HG03045 (cell line): ENCODE measurements at regions not wholly inside any gene's neighbourhood (a gene's known extent, or its start where the extent isn't known, plus 50 kb on each side); places are given as distances from the start of the nearest gene placed in this dataset.
A peak's percentile ranks its signal among the peaks of the same experiment; 100 is the strongest.

ENCODE experiments used
- ATAC-seq: cut with Tn5 transposase; IDR thresholded peaks from one replicate; pipeline ENCODE4 v1.9.1; 2021; ENCODE audit warnings: mild to moderate bottlenecking, moderate library complexity; ENCODE audit not compliant: unreplicated experiment

DNA sequence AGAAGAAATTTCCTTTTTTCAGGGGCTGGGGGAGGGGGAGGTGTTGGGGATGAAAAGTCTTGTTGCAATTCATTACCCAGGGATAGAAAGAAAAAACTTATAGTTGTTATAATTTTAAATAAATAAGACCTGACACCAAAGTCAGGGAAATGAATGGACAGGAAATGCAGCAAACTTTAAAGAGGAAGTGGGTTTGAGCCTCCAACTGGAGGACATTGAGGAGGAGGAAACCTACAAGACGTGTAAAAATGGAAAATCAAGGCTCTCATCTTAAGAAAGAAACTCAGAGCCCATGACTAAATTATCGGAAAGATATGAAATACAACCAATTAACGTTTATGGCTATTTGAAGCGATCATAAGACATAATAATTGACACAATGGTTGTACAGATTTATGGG lies 54.4 kb downstream of the NIBAN1 start:
- no peak for ATAC-seq

DNA sequence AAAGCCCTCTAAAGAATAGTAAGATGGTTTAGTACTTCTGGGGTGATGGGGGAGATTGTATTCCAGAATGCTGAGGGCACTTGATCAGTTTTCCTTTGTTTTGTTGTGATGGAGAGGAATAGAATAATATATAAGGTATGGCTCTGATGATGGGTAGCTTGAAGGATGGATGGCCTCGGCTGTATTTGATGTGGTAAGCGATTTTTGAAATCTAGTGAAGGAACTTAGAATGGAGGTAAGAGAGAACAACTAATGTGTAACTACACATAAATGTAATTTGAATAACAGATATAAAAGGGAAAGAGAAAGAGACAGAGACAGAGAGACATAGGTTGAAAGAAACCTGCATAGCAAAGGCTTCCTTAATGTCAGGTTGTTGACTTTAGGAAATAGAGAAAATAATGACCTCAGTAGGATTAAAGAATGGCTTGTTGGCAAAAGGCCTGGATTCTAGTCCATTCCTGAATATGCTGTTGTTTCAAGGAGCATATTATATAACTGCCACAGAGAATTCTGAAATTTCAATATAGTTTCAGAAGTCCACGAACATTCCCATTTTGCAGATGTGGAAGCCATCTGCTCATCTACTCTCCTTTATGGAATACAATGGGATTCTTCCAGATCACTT lies 58.7 kb downstream of the NIBAN1 start:
- ATAC-seq, result no peak

DNA sequence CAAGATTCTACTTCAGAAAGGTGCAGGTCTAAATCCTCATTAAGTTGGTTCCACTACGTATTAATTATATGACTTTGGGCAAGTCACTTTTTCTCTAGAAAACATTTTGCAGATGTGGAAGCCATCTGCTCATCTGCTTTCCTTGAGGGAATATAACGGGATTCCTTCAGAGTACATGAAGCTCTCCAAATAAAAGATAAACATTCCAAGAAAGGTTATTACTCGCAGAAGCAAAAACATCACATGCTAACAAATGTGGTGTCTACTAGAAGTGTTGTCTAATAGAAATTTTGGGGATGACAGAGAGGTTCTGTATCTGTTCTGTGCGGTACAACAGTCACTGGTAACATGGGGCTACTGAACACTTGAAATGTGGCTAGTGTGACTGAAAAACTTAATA lies 60.2 kb downstream of the NIBAN1 start:
- no peak for ATAC-seq

DNA sequence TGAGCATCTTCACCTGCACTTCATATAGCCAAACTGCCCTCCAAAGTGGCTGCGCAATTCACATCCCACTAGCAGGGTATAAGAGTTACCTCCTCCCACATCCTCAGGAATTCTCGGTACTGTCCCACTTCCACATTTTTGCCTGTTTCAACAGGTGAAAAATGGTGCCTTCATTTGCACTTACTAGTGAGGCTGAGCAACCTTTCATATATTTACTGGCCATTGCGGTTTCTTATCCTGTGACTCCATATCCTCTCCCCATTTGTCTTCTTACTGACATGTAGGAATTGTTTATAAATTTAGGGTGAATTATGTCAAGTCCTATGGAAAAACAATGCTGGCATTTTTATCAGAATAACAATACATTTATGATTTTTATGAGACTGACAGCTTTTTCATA lies 61.9 kb downstream of the NIBAN1 start:
- no peak for ATAC-seq

DNA sequence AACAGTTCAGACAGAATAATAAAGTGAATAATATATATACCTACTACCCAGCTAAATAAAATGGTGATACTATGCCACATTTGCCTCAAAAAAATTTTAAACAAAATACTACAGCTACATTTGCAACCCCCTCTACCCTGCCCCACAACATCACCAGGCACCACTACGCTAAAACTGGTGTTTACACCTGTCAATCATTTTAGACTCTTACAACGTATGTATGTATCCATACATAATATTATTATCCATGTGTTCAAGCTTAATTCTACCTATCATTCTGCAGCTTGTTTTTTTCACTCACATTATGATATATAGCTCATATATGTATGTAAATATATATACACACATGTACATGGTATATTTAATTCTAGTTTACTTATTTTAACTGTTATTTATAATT lies 62.5 kb downstream of the NIBAN1 start:
- no peak for ATAC-seq

DNA sequence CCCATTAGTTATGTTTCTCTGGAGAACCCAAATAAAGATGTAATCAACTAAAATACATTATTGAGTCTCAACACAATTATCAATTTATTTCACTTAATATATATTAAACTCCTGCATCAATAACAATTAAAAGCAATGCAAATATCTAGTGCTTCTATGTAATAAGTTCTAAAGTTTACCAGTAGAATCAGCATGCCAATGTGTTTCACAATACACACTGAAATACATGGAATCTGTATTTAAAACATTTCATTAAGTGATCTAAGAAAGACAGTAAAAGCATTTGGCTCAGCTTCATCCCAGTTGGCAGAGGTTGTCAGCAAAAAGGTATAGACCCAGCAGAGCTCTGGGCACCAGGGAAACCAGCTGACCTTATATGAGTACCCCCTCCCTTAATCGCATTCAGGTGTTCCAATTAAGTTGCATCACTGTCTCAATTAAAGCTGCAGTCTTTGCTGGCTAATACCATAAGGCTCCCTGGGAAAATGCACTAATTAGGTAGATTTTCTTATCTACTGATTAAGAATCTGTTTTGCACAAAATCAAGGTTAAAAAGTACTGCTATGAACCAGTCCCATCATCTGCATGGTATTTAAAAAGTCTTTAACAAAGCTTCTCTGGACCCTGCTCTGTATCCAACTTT lies 63.1 kb downstream of the NIBAN1 start:
- ATAC-seq, result no peak

DNA sequence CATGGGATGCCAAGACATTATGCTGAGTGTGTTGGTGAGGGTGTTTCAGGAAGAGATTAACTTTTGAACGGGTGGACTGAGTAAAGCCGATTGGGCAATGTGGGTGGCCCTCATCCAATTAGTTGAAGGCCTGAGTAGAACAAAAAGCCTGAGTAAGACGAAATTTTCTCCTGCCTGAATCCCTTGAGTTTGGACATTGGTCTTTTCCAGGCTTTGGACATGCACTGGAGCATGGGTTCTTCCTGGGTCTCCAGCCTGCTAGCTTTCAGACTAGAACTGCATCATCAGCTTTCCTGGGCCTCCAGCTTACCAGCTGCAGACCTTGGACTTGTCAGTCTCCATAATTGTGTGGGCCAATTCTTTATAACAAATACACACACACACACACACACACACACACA lies 63.6 kb downstream of the NIBAN1 start:
- no peak for ATAC-seq

DNA sequence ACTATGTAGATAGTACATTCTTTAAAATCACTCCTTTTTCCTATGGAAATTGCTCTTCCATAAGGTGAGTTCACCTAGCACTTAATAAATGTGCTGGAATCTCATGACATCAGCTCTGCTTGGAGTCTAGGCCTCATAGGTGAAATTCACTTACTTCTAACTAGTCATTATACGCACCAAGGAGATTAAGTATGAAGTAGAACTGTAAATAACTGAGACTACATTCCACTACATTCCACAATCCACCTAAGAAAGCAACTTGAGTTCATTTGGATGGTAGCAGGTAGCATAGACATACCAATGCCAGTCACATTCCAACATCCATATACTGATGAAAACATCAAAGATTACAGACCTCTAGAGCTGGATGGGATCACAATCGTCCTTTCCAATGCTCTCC lies 64.3 kb downstream of the NIBAN1 start:
- ATAC-seq, result no peak

DNA sequence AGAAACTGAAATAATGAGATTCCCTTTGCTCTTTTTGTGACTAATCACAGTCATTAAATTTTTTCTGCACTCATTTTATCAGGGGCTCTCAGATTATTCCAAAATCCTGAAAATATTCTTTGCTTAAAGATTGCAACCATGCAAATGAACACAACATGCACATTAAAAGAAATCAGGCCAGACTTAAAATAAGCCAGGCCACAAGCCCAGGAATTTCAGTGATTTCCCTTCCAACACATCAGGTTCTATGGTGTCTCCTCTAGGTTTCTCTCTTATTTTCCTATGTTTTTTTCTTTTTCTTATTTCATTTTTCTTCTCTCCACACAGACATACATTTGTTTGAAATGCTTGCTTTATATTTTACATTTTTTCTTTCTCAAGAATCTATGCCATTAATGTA lies 65.3 kb downstream of the NIBAN1 start:
- ATAC-seq, result no peak

DNA sequence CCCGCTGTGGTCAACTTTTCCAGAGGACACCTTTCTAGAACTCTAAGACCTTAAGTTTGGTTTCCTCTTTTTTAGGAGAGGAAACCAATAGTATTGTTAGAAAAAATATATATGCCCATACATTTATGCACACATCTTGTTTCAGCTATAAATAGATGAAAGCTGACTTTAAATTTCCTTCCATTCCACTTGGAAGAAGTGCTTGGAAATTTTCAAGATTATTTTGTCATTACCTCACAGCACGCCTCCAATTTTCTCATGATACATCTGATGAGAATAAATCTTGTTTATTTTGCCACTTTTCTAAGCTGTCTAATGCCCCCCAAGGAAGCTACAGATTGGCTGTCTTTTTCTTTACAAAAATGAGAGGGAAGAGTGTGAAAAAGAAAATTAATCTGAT lies 65.8 kb downstream of the NIBAN1 start:
- no peak for ATAC-seq

DNA sequence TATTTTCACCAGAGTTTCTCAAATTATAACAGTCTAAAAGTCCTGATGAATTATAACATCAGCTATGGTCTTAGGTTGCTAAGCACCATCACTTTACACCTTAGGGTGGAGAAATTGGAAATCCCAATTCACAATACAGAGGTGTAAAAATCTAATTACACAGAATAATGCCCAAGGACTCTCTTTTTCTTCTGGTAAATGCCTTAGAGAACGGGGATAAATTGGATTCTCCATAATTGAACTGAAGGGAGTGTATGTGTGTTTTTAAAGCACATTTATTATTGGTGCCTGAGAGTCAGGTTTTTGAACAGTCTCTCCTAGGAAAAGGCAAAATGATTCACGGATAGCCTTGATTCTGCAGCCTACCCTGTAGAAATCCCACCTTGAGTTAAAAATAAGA lies 66.8 kb downstream of the NIBAN1 start:
- ATAC-seq, result no peak

DNA sequence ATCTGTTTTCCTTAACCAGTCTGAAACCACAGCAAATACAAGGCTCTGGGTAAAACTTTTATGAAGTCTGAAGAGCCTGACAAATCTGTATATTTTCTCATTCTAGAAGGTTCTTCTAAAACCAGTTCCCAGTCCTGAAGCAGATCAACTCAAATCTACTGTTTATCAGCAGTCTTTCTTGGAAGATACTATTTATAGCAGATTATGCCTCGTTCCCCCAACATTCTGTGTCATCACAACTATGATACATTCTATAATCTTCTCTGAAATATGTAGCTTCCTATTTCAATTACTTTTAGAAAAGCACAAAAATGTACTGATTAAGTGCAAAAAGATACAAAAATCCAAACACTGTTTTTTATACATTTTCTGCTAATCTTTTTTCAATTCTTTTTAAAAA lies 67.5 kb downstream of the NIBAN1 start:
- no peak for ATAC-seq

DNA sequence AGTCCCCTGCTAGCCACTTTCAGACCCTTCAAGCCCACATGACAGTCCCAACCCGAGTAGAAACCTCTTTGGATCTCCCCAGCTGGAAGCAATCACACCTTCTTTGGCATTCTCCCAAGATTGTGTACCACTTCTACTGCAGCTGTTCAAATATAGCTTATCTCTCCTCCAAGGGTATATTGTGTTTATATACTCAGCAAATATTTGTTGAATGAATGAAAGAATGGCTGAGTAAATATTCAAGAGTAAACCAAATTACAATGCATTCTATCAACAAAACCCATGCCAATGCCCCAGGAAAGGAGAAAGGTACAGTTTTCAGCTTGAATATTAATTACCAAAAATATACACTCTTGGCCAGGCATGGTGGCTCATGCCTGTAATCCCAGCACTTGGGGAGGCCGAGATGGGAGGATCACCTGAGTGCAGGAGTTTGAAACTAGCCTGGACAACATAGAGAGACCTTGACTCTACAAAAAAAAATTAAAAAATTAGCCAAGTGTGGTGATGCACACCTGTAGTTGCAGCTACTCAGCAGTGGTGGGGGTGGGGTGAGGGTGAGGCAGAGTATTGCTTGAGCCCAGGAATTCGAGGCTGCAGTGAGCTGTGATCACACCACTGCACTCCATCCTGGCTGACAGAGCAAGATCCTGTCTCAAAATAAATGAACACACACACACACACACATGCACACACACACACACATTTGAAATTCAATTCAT lies 68.5 kb downstream of the NIBAN1 start:
- ATAC-seq, result no peak

DNA sequence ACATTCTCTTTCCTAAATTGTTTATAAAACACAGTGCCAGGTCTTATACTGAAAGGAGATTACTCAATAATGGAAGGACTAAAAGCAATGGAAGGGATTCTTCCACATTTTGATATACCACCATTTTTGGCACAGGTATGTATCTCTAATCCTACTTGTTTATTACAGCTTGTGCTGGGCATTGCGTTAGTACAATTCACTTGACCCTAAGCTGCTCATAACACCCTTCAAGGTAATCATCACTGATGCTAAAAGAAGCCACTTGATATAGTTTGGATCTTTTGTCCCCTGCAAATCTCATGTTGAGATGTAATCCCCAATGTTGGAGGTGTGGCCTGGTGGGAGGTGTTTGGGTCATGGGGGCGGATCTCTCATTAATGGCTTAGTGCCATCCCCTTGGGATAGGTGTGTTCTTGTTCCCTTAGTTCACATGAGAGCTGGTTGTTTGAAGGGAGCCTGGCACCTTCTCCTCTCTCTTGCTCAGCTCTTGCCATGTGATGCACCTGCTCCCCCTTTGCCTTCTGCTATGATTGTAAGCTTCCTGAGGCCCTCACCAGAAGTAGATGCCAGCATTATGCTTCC lies 71.1 kb downstream of the NIBAN1 start:
- ATAC-seq, result no peak

DNA sequence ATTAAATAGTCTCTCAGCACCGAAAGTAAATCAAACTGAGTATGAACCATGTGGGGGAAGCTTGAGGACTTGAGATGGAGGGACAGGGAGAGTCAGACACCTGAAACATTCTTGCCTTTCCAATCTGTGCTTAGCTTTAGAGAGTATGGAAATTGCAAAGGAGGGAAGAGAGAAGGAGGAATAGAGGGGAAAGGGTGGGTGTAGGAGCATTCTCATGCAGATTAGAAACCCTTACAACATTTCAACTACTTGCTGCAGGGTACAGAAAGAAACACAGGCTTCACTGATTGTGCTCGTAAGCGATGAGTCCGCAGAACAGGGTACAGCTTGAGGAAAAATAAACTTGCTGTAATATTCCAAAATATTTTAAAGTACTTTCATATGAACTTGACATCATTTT lies 73.8 kb downstream of the NIBAN1 start:
- no peak for ATAC-seq

DNA sequence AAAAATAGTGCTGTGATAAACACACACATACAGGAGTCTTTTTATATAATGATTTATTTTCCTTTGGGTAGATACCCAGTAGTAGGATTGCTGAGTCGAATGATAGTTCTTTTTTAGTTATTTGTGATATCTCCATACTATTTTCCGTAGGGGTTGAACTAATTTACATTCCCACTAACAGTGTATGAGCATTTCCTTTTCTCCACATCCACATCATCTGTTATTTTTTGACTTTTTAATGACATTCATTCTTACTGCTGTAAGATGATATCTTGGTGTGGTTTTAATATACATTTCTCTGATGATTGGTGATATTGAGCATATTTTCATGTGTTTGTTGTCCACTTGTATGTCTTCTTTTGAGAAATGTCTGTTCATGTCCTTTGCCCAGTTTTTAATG lies 78.3 kb downstream of the NIBAN1 start:
- ATAC-seq, result no peak

DNA sequence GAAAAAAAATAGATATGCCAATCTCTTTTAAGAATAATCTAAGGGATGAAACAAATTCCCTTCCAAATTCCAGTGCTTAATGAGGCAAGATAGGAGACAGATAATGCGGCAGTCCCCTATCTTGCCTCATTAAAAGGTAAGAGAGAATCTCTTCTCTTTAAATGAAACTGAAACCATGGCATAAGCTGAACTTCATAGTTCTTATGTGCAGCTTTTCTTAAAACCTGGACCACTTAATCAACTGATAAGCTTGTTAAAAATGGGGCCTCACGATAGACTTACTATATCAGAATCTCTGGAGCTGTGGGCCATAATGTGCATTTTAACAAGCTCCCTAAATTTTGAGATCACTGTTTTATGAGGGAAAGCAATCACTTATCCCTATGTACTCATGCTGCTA lies 79.2 kb downstream of the NIBAN1 start:
- no peak for ATAC-seq

DNA sequence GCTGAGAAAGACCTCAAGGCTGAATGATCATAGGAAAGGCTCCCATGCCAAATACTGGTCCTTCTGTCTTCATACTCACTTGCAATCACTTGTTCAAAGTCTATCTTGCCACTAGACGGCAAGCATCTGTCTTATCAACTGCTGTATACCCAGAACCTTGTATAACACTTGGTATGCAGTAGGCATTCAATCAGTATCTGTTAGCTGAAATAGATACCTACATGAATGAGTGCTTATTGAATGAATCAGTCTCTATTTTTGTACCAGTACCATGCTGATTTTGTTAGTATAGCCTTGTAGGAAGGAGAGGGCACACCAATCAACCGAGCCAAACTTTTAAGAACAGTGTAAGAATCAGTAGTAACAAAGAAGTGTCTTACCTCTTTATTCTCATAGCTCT lies 80.6 kb downstream of the NIBAN1 start:
- ATAC-seq, result no peak

DNA sequence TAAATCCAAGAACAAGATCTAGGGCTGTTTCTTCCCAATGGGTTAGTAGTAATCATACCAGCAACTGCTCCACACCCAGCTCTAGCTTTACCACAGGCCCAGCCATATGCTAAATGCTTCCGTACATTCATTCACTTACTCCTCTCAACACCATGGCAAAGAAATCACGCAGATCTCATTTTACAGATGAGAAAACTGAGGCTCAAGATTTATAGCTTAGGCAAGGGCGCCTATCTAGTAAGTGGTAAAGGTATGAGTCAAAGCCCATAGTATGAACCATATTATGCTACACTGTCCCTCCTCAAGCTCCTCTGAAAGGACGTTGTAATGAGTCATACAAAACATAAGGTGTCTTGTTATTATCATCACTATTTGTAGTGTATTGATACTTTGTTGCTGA lies 82.2 kb downstream of the NIBAN1 start:
- ATAC-seq, result peak; percentile 75

DNA sequence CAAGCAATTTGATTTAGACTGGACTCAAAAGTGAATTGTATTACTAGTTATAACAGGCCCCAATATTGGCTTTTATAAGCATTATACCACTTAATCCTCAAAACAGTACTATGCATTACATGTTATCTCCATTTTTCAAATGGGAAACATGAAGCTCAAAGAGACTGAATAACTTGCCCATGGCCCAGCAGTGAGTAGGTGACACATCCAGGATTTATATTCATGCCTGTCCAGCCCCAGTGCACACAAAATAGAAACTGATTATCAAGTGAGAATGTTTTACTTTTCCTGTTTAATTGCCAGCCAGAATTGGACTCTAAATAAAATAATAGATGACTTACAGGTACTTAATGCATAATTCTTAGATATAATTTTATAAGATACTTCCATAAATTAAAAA lies 82.9 kb downstream of the NIBAN1 start:
- ATAC-seq, result no peak

DNA sequence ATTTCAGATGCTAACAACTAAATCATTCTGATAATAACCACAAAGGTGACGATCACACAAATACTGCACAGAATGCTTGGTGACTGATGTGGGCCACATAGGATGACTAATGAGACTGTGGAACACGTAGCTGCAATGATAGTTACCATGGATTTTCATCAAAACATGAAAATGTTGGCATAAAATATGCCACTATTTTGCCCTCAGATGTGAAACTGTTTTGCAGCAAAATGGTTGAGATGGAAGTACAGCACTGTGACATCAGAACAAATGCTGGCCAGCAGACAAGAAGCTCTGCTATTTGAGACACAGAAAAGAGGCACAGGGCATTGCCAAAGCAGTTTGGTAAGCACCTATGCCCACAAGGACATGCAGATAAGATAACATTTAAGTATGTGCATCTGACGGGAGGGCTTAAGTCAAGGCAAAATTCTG lies 83.8 kb downstream of the NIBAN1 start:
- no peak for ATAC-seq

DNA sequence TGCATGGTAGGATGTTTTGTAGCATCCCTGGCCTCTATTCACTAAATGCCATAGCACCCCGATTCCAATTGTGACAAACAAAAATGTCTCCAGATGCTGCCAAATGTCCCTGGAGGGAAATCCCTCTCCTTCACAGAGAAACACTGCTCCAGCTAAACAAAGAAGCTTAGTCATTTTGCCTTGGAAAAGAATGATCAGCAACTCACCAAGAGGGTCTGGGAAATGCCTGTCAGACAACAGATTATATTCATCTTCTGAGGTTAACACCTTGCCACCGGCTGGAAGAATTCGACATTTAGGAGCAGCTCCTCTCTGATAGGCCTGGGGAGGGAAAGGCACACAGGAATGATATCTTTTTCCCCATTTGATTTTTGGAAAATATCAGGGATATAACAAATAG lies 84.4 kb downstream of the NIBAN1 start:
- ATAC-seq, result no peak
